Activated T-helper 17 cell treated with anti-CD3 and anti-CD28 coated beads, Interleukin-2, amount 50 U/mL, for 72 hours (primary cell): ENCODE measurements at regions not wholly inside any gene's neighbourhood (a gene's known extent, or its start where the extent isn't known, plus 50 kb on each side); places are given as distances from the start of the nearest gene placed in this dataset.

ENCODE experiments used
- ATAC-seq: fragments of 150-1000 bp; cut with Tn5 transposase; replicated peaks from 2 replicates; pipeline ENCODE4 v1.10.0; 2021; ENCODE audit warnings: mild to moderate bottlenecking, moderate library complexity
- H3K27ac Mint-ChIP-seq: one replicate; pipeline ENCODE4 v1.8.0; 2022; ENCODE audit warnings: mixed read lengths
- H3K27me3 Mint-ChIP-seq: one replicate; pipeline ENCODE4 v1.8.0; 2022; ENCODE audit warnings: mixed read lengths
- H3K36me3 Mint-ChIP-seq: one replicate; pipeline ENCODE4 v1.8.0; 2022; ENCODE audit warnings: low read depth, mild to moderate bottlenecking, mixed read lengths
- H3K4me1 Mint-ChIP-seq: one replicate; pipeline ENCODE4 v1.8.0; 2022; ENCODE audit warnings: mixed read lengths
- H3K4me3 Mint-ChIP-seq: one replicate; pipeline ENCODE4 v1.8.0; 2022; ENCODE audit warnings: mild to moderate bottlenecking, mixed read lengths
- H3K9me3 Mint-ChIP-seq: one replicate; pipeline ENCODE4 v1.8.0; 2022; ENCODE audit warnings: mixed read lengths

- H3K4me1 Mint-ChIP-seq = no peaks in the 10 kb centered on the region
- H3K27me3 Mint-ChIP-seq = no peaks in the 10 kb centered on the region
- H3K4me3 Mint-ChIP-seq = no peak overlapping the region
- no peak for ATAC-seq
- peaks cover 9% of the 10 kb centered on the region for H3K9me3 Mint-ChIP-seq
- no peak overlapping the region for H3K27ac Mint-ChIP-seq
- no peaks in the 10 kb centered on the region for H3K36me3 Mint-ChIP-seq
These were observed 353.2 kb downstream of the IRX1 start for GRCh38 chr5:3948838-3949237.

GRCh38 chr5:3954199-3954598, 358.6 kb downstream of the IRX1 start:
- no peaks in the 10 kb centered on the region for H3K4me1 Mint-ChIP-seq
- no peak overlapping the region for H3K27ac Mint-ChIP-seq
- no peak overlapping the region for H3K4me3 Mint-ChIP-seq
- no peaks in the 10 kb centered on the region for H3K27me3 Mint-ChIP-seq
- no peak for ATAC-seq
- H3K9me3 Mint-ChIP-seq = peaks cover 20% of the 10 kb centered on the region
- no peaks in the 10 kb centered on the region for H3K36me3 Mint-ChIP-seq

- Mint-ChIP-seq H3K27me3 (no peaks in the 10 kb centered on the region), H3K9me3 (peaks cover 20% of the 10 kb centered on the region), H3K4me3 (no peak overlapping the region), H3K27ac (no peak overlapping the region), H3K4me1 (no peaks in the 10 kb centered on the region), H3K36me3 (no peaks in the 10 kb centered on the region)
- ATAC-seq = no peak
These were observed 359.0 kb downstream of the IRX1 start for GRCh38 chr5:3954633-3955032.

GRCh38 chr5:3957658-3958057, 362.0 kb downstream of the IRX1 start:
- no peaks in the 10 kb centered on the region for H3K36me3 Mint-ChIP-seq
- no peaks in the 10 kb centered on the region for H3K27me3 Mint-ChIP-seq
- H3K27ac Mint-ChIP-seq = no peak overlapping the region
- no peak for ATAC-seq
- peaks cover 24% of the 10 kb centered on the region for H3K9me3 Mint-ChIP-seq
- H3K4me3 Mint-ChIP-seq = no peak overlapping the region
- H3K4me1 Mint-ChIP-seq = no peaks in the 10 kb centered on the region

- no peak overlapping the region for H3K27ac Mint-ChIP-seq
- H3K4me3 Mint-ChIP-seq = no peak overlapping the region
- H3K27me3 Mint-ChIP-seq = no peaks in the 10 kb centered on the region
- no peak for ATAC-seq
- no peaks in the 10 kb centered on the region for H3K36me3 Mint-ChIP-seq
- H3K4me1 Mint-ChIP-seq = no peaks in the 10 kb centered on the region
- H3K9me3 Mint-ChIP-seq = peaks cover 25% of the 10 kb centered on the region
These were observed 362.8 kb downstream of the IRX1 start for GRCh38 chr5:3958389-3958788.

GRCh38 chr5:3962113-3962512, 366.5 kb downstream of the IRX1 start:
- H3K27me3 Mint-ChIP-seq = no peaks in the 10 kb centered on the region
- ATAC-seq = no peak

GRCh38 chr5:3963652-3964051, 368.0 kb downstream of the IRX1 start:
- no peaks in the 10 kb centered on the region for H3K36me3 Mint-ChIP-seq
- H3K27ac Mint-ChIP-seq = no peak overlapping the region
- no peaks in the 10 kb centered on the region for H3K4me1 Mint-ChIP-seq
- no peak overlapping the region for H3K4me3 Mint-ChIP-seq
- no peak for ATAC-seq
- no peaks in the 10 kb centered on the region for H3K27me3 Mint-ChIP-seq
- peaks cover 22% of the 10 kb centered on the region for H3K9me3 Mint-ChIP-seq

More at GRCh38 chr5:3962113-3962512, 366.5 kb downstream of the IRX1 start:
- Mint-ChIP-seq H3K9me3 (peaks cover 27% of the 10 kb centered on the region), H3K4me3 (no peak overlapping the region), H3K4me1 (no peaks in the 10 kb centered on the region), H3K27ac (no peak overlapping the region), H3K36me3 (no peaks in the 10 kb centered on the region)

GRCh38 chr5:3980156-3980555, 384.5 kb downstream of the IRX1 start:
- H3K27me3 Mint-ChIP-seq = no peaks in the 10 kb centered on the region

GRCh38 chr5:3987867-3988266, 392.2 kb downstream of the IRX1 start:
- Mint-ChIP-seq H3K27me3 (no peaks in the 10 kb centered on the region), H3K9me3 (peaks cover 4% of the 10 kb centered on the region), H3K4me1 (no peaks in the 10 kb centered on the region), H3K4me3 (no peak overlapping the region), H3K36me3 (no peaks in the 10 kb centered on the region), H3K27ac (no peak overlapping the region)
- no peak for ATAC-seq

More at GRCh38 chr5:3980156-3980555, 384.5 kb downstream of the IRX1 start:
- H3K9me3 Mint-ChIP-seq = peaks cover 9% of the 10 kb centered on the region
- no peak overlapping the region for H3K4me3 Mint-ChIP-seq
- H3K4me1 Mint-ChIP-seq = no peaks in the 10 kb centered on the region
- ATAC-seq = no peak
- no peak overlapping the region for H3K27ac Mint-ChIP-seq
- no peaks in the 10 kb centered on the region for H3K36me3 Mint-ChIP-seq

- Mint-ChIP-seq H3K9me3 (no peaks in the 10 kb centered on the region), H3K27ac (no peak overlapping the region), H3K4me1 (no peaks in the 10 kb centered on the region), H3K4me3 (no peak overlapping the region), H3K36me3 (no peaks in the 10 kb centered on the region), H3K27me3 (no peaks in the 10 kb centered on the region)
- no peak for ATAC-seq
These were observed 398.3 kb downstream of the IRX1 start for GRCh38 chr5:3993856-3994473.

GRCh38 chr5:3994628-3995027, 399.0 kb downstream of the IRX1 start:
- Mint-ChIP-seq H3K9me3 (no peaks in the 10 kb centered on the region), H3K27me3 (no peaks in the 10 kb centered on the region), H3K4me3 (no peak overlapping the region), H3K4me1 (no peaks in the 10 kb centered on the region), H3K27ac (no peak overlapping the region), H3K36me3 (no peaks in the 10 kb centered on the region)
- ATAC-seq = no peak

GRCh38 chr5:3995954-3996619, 400.5 kb downstream of the IRX1 start:
- no peak overlapping the region for H3K27ac Mint-ChIP-seq
- ATAC-seq = no peak
- no peaks in the 10 kb centered on the region for H3K4me1 Mint-ChIP-seq
- H3K27me3 Mint-ChIP-seq = no peaks in the 10 kb centered on the region
- no peak overlapping the region for H3K4me3 Mint-ChIP-seq
- H3K9me3 Mint-ChIP-seq = peaks cover 4% of the 10 kb centered on the region
- no peaks in the 10 kb centered on the region for H3K36me3 Mint-ChIP-seq

GRCh38 chr5:3996707-3997336, 401.2 kb downstream of the IRX1 start:
- no peak overlapping the region for H3K27ac Mint-ChIP-seq
- no peaks in the 10 kb centered on the region for H3K27me3 Mint-ChIP-seq
- H3K4me3 Mint-ChIP-seq = no peak overlapping the region
- H3K4me1 Mint-ChIP-seq = no peaks in the 10 kb centered on the region
- no peaks in the 10 kb centered on the region for H3K36me3 Mint-ChIP-seq
- no peak for ATAC-seq
- H3K9me3 Mint-ChIP-seq = peaks cover 7% of the 10 kb centered on the region

- no peaks in the 10 kb centered on the region for H3K27me3 Mint-ChIP-seq
- no peak for ATAC-seq
These were observed 402.0 kb downstream of the IRX1 start for GRCh38 chr5:3997670-3998069.

GRCh38 chr5:3999929-4000328, 404.3 kb downstream of the IRX1 start:
- Mint-ChIP-seq H3K27ac (no peak overlapping the region), H3K9me3 (peaks cover 8% of the 10 kb centered on the region), H3K27me3 (no peaks in the 10 kb centered on the region), H3K4me3 (no peak overlapping the region), H3K4me1 (no peaks in the 10 kb centered on the region), H3K36me3 (no peaks in the 10 kb centered on the region)
- ATAC-seq = no peak

More at GRCh38 chr5:3997670-3998069, 402.0 kb downstream of the IRX1 start:
- Mint-ChIP-seq H3K36me3 (no peaks in the 10 kb centered on the region), H3K4me1 (no peaks in the 10 kb centered on the region), H3K9me3 (peaks cover 8% of the 10 kb centered on the region), H3K27ac (no peak overlapping the region), H3K4me3 (no peak overlapping the region)
